ENCODE measurements at regions not wholly inside any gene's neighbourhood (a gene's known extent, or its start where the extent isn't known, plus 50 kb on each side); places are given as distances from the start of the nearest gene placed in this dataset.

GRCh38 chr3:59374091-59374817 lies 324.4 kb upstream of the CFAP20DC start:
- TF ChIP-seq, protein P1, sequence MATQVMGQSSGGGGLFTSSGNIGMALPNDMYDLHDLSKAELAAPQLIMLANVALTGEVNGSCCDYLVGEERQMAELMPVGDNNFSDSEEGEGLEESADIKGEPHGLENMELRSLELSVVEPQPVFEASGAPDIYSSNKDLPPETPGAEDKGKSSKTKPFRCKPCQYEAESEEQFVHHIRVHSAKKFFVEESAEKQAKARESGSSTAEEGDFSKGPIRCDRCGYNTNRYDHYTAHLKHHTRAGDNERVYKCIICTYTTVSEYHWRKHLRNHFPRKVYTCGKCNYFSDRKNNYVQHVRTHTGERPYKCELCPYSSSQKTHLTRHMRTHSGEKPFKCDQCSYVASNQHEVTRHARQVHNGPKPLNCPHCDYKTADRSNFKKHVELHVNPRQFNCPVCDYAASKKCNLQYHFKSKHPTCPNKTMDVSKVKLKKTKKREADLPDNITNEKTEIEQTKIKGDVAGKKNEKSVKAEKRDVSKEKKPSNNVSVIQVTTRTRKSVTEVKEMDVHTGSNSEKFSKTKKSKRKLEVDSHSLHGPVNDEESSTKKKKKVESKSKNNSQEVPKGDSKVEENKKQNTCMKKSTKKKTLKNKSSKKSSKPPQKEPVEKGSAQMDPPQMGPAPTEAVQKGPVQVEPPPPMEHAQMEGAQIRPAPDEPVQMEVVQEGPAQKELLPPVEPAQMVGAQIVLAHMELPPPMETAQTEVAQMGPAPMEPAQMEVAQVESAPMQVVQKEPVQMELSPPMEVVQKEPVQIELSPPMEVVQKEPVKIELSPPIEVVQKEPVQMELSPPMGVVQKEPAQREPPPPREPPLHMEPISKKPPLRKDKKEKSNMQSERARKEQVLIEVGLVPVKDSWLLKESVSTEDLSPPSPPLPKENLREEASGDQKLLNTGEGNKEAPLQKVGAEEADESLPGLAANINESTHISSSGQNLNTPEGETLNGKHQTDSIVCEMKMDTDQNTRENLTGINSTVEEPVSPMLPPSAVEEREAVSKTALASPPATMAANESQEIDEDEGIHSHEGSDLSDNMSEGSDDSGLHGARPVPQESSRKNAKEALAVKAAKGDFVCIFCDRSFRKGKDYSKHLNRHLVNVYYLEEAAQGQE (IDR thresholded peaks at IDR 0.05; ENCODE audit: insufficient replicate concordance, low read depth) = no peak
- TF ChIP-seq GABPA (IDR thresholded peaks at IDR 0.05; ENCODE audit: low read depth) = no peak
- TF ChIP-seq SPI1 (IDR thresholded peaks at IDR 0.05; ENCODE audit: borderline replicate concordance, low read depth) = no peak
- Histone ChIP-seq H3K27ac (replicated peaks) (no peak overlapping the region), H3K4me3 (replicated peaks; ENCODE audit: insufficient read depth, low read length) (no peak overlapping the region), H3K27me3 (ENCODE audit: insufficient read depth, poor library complexity, severe bottlenecking) (no peaks in the 10 kb centered on the region)
- DNase-seq (ENCODE audit: low read depth in 1 of 2, low spot score in 1 of 2) = no peak

DNA sequence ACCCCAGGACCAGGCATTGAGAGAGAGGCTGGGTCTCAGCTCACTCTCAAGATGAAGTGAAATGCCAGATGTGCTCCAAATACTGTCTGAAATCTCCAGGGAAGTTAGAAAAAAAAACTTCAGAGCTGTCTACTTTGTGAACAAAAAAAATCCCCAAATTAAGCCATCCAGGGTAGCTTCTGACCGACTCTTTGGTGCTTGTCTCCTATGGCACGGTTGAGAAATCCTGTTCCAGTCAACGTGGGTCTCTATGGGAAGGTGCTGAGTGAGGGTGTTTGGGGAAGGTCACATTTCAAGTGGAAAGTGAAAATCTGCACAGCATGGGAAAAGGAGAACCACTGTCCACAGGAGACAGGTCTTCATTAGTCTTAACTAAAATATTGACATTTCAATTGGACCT lies 322.5 kb upstream of the CFAP20DC start:
- DNase-seq (ENCODE audit: low read depth in 1 of 2, low spot score in 1 of 2) = no peak
- H3K27ac ChIP-seq (replicated peaks) = no peak overlapping the region
- no peak overlapping the region for H3K4me3 ChIP-seq (replicated peaks; ENCODE audit: insufficient read depth, low read length)
- H3K27me3 ChIP-seq (ENCODE audit: insufficient read depth, poor library complexity, severe bottlenecking) = no peaks in the 10 kb centered on the region
- TF ChIP-seq POLR2AphosphoS5 (IDR thresholded peaks at IDR 0.05; ENCODE audit: low read depth) (no peak), GABPA (IDR thresholded peaks at IDR 0.05; ENCODE audit: low read depth) (no peak), SPI1 (IDR thresholded peaks at IDR 0.05; ENCODE audit: borderline replicate concordance, low read depth) (no peak)
- TF ChIP-seq, protein P1 (IDR thresholded peaks at IDR 0.05; ENCODE audit: insufficient replicate concordance, low read depth) = no peak
- TF ChIP-seq, protein P2, sequence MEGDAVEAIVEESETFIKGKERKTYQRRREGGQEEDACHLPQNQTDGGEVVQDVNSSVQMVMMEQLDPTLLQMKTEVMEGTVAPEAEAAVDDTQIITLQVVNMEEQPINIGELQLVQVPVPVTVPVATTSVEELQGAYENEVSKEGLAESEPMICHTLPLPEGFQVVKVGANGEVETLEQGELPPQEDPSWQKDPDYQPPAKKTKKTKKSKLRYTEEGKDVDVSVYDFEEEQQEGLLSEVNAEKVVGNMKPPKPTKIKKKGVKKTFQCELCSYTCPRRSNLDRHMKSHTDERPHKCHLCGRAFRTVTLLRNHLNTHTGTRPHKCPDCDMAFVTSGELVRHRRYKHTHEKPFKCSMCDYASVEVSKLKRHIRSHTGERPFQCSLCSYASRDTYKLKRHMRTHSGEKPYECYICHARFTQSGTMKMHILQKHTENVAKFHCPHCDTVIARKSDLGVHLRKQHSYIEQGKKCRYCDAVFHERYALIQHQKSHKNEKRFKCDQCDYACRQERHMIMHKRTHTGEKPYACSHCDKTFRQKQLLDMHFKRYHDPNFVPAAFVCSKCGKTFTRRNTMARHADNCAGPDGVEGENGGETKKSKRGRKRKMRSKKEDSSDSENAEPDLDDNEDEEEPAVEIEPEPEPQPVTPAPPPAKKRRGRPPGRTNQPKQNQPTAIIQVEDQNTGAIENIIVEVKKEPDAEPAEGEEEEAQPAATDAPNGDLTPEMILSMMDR (IDR thresholded peaks at IDR 0.05; ENCODE audit: insufficient read depth, low read length) = no peak

GRCh38 chr3:59368900-59369675 lies 319.3 kb upstream of the CFAP20DC start:
- peak in 1 of 2 experiments; percentile 2 for DNase-seq (ENCODE audit: low read depth in 1 of 2, low spot score in 1 of 2)
- Histone ChIP-seq H3K27me3 (ENCODE audit: insufficient read depth, poor library complexity, severe bottlenecking) (peaks cover 5% of the 10 kb centered on the region), H3K4me3 (replicated peaks; ENCODE audit: insufficient read depth, low read length) (no peak overlapping the region), H3K27ac (replicated peaks) (no peak overlapping the region)
- TF ChIP-seq, protein P2 (IDR thresholded peaks at IDR 0.05; ENCODE audit: insufficient read depth, low read length) = no peak
- TF ChIP-seq SPI1 (IDR thresholded peaks at IDR 0.05; ENCODE audit: borderline replicate concordance, low read depth) = peak; percentile 65; the same call in 1 of the 2 replicates

GRCh38 chr3:59367150-59367549 lies 317.3 kb upstream of the CFAP20DC start:
- H3K27ac ChIP-seq (replicated peaks) = no peak overlapping the region

More at GRCh38 chr3:59367150-59367549, 317.3 kb upstream of the CFAP20DC start:
- TF ChIP-seq GABPA (IDR thresholded peaks at IDR 0.05; ENCODE audit: low read depth) (no peak), POLR2AphosphoS5 (IDR thresholded peaks at IDR 0.05; ENCODE audit: low read depth) (no peak), SPI1 (IDR thresholded peaks at IDR 0.05; ENCODE audit: borderline replicate concordance, low read depth) (no peak)
- TF ChIP-seq, protein P2 (IDR thresholded peaks at IDR 0.05; ENCODE audit: insufficient read depth, low read length) = no peak
- TF ChIP-seq, protein P1 (IDR thresholded peaks at IDR 0.05; ENCODE audit: insufficient replicate concordance, low read depth) = no peak
- H3K27me3 ChIP-seq (ENCODE audit: insufficient read depth, poor library complexity, severe bottlenecking) = peaks cover 6% of the 10 kb centered on the region
- H3K4me3 ChIP-seq (replicated peaks; ENCODE audit: insufficient read depth, low read length) = no peak overlapping the region
- no peak for DNase-seq (ENCODE audit: low read depth in 1 of 2, low spot score in 1 of 2)

Data from HL-60 (cell line).